H1 (cell line): ENCODE measurements at regions not wholly inside any gene's neighbourhood (a gene's known extent, or its start where the extent isn't known, plus 50 kb on each side); places are given as distances from the start of the nearest gene placed in this dataset.

Experiments
- CTCF ChIA-PET: fragments of 300-600 bp; sonication (Branson Sonifier 250); formaldehyde crosslinking; loops from one replicate; lab custom pipeline; 2021; ENCODE audit not compliant: partially characterized antibody; lab: Charles Lee
- POLR2A ChIA-PET: fragments of 300-600 bp; sonication (Branson Sonifier 250); formaldehyde crosslinking; loops from one replicate; lab custom pipeline; 2021; ENCODE audit warnings: inconsistent platforms; ENCODE audit not compliant: partially characterized antibody; lab: Charles Lee
- DNase-seq, 2 experiments: peaks; one replicate each; pipeline versions ENCODE4 v3.0.0 to v3.0.0-alpha.2; 2010 to 2022; ENCODE audit warnings: low spot score in 2 of 2, low read depth in 1 of 2, mixed read lengths in 1 of 2
- FAIRE-seq: peaks from 2 replicates; lab custom pipeline; 2011; peaks lifted over from hg19 to GRCh38; lab: Jason Lieb, UNC
- H2AFZ ChIP-seq: 2 replicates; pipeline ENCODE4 v1.8.1; 2012; ENCODE audit warnings: low read length, inconsistent platforms
- H2AK5ac ChIP-seq: 2 replicates; pipeline ENCODE4 v1.6.1; 2013; ENCODE audit warnings: low read depth, low read length
- H2BK120ac ChIP-seq: replicated peaks from 2 replicates; pipeline ENCODE3; 2013; ENCODE audit warnings: low read depth, low read length, inconsistent platforms
- H2BK12ac ChIP-seq: 2 replicates; pipeline ENCODE4 v1.6.1; 2013; ENCODE audit warnings: low read depth, low read length
- H2BK15ac ChIP-seq: 2 replicates; pipeline ENCODE4 v1.6.1; 2013; ENCODE audit warnings: low read length
- H2BK20ac ChIP-seq: 2 replicates; pipeline ENCODE4 v1.6.1; 2013; ENCODE audit warnings: low read length
- H2BK5ac ChIP-seq: 2 replicates; pipeline ENCODE4 v1.6.1; 2013; ENCODE audit warnings: low read depth, low read length
- H3K14ac ChIP-seq: 2 replicates; pipeline ENCODE4 v1.6.1; 2013; ENCODE audit warnings: inconsistent platforms; ENCODE audit not compliant: insufficient read length
- H3K18ac ChIP-seq: 2 replicates; pipeline ENCODE4 v1.6.1; 2013; ENCODE audit warnings: low read length; ENCODE audit errors: extremely low read depth
- H3K23ac ChIP-seq: 2 replicates; pipeline ENCODE4 v1.6.1; 2013; ENCODE audit warnings: inconsistent platforms; ENCODE audit not compliant: insufficient read length
- H3K23me2 ChIP-seq: 2 replicates; pipeline ENCODE4 v1.6.1; 2013; ENCODE audit warnings: low read depth, low read length
- H3K27ac ChIP-seq: 2 replicates; pipeline ENCODE4 v1.6.1; 2011; ENCODE audit warnings: low read depth, low read length, inconsistent platforms
- H3K27me3 ChIP-seq, 4 experiments: replicated peaks in 1 of 4; 1 replicate in 1 of 4; 2 replicates in 3 of 4; pipeline versions ENCODE4 v1.6.1 to v1.8.1; 2011 to 2013; ENCODE audit warnings: low read length in 3 of 4, mild to moderate bottlenecking in 3 of 4, inconsistent platforms in 2 of 4, mixed read lengths in 2 of 4, moderate library complexity in 1 of 4; ENCODE audit not compliant: control insufficient read depth in 3 of 4, insufficient read depth in 3 of 4; ENCODE audit errors: extremely low read depth in 1 of 4
- H3K36me3 ChIP-seq, 4 experiments: 2 replicates each; pipeline versions ENCODE4 v1.6.1 to v1.8.1; 2011 to 2013; ENCODE audit warnings: mild to moderate bottlenecking in 4 of 4, low read length in 3 of 4, moderate library complexity in 2 of 4, control low read depth in 1 of 4, inconsistent platforms in 1 of 4; ENCODE audit not compliant: insufficient read depth in 4 of 4, control insufficient read depth in 2 of 4
- H3K4ac ChIP-seq: replicated peaks from 2 replicates; pipeline ENCODE3; 2013; ENCODE audit warnings: low read length, low read depth, mixed read lengths, inconsistent platforms; ENCODE audit not compliant: insufficient read length
- H3K4me1 ChIP-seq, 4 experiments: replicated peaks in 1 of 4; 1 replicate in 1 of 4; 2 replicates in 3 of 4; pipeline versions ENCODE4 v1.6.1 to v1.8.1; 2011 to 2013; ENCODE audit warnings: low read length in 3 of 4, inconsistent platforms in 2 of 4, mixed read lengths in 1 of 4; ENCODE audit not compliant: insufficient read depth in 4 of 4, control insufficient read depth in 3 of 4
- H3K4me2 ChIP-seq, 2 experiments: 2 replicates each; pipeline versions ENCODE4 v1.6.1 to v1.8.1; 2011 to 2013; ENCODE audit warnings: low read depth in 2 of 2, low read length in 2 of 2, control low read depth in 1 of 2, inconsistent platforms in 1 of 2, mild to moderate bottlenecking in 1 of 2; ENCODE audit not compliant: insufficient read depth in 1 of 2
- H3K4me3 ChIP-seq, 4 experiments: fragments of 200-600, 300-600 bp in 1 of 4; sonication (generic), shearing (Covaris generic), sonication (Bioruptor Twin) in 1 of 4; 2 replicates each; pipeline versions ENCODE4 v1.5.1 to v1.8.1; 2011 to 2016; ENCODE audit warnings: low read length in 4 of 4, low read depth in 3 of 4, control low read depth in 2 of 4, inconsistent platforms in 2 of 4, mild to moderate bottlenecking in 2 of 4, mixed read lengths in 1 of 4, moderate library complexity in 1 of 4; ENCODE audit not compliant: insufficient read depth in 2 of 4; ENCODE audit errors: extremely low read depth in 1 of 4
- H3K56ac ChIP-seq: replicated peaks from 2 replicates; pipeline ENCODE3; 2013; ENCODE audit warnings: low read depth, mild to moderate bottlenecking, mixed read lengths, low read length, inconsistent platforms; ENCODE audit not compliant: insufficient read length
- H3K79me1 ChIP-seq: 2 replicates; pipeline ENCODE4 v1.6.1; 2013; ENCODE audit warnings: low read depth, low read length, control low read depth
- H3K79me2 ChIP-seq, 2 experiments: 2 replicates each; pipeline versions ENCODE4 v1.6.1 to v1.8.1; 2012 to 2013; ENCODE audit warnings: low read length in 2 of 2, mild to moderate bottlenecking in 2 of 2, inconsistent platforms in 1 of 2; ENCODE audit not compliant: insufficient read depth in 2 of 2, control insufficient read depth in 1 of 2
- H3K9ac ChIP-seq, 4 experiments: replicated peaks in 1 of 4; 1 replicate in 1 of 4; 2 replicates in 3 of 4; pipeline versions ENCODE4 v1.6.1 to v1.8.1; 2011 to 2013; ENCODE audit warnings: low read depth in 3 of 4, low read length in 3 of 4, control low read depth in 2 of 4, mild to moderate bottlenecking in 2 of 4, moderate library complexity in 2 of 4, inconsistent platforms in 1 of 4; ENCODE audit errors: extremely low read depth in 1 of 4
- H3K9me3 ChIP-seq, 2 experiments: 2 replicates each; pipeline versions ENCODE4 v1.6.1 to v1.8.1; 2012 to 2013; ENCODE audit warnings: mild to moderate bottlenecking in 2 of 2, moderate library complexity in 2 of 2, control low read depth in 1 of 2, inconsistent platforms in 1 of 2, low read depth in 1 of 2, low read length in 1 of 2, mixed read lengths in 1 of 2; ENCODE audit not compliant: insufficient read depth in 2 of 2
- H4K20me1 ChIP-seq, 2 experiments: replicated peaks in 1 of 2; 2 replicates each; pipeline versions ENCODE3 to v1.8.1; 2011 to 2013; ENCODE audit warnings: inconsistent platforms in 2 of 2, low read length in 2 of 2, mild to moderate bottlenecking in 1 of 2; ENCODE audit not compliant: insufficient read depth in 2 of 2, control insufficient read depth in 1 of 2
- H4K5ac ChIP-seq: 2 replicates; pipeline ENCODE4 v1.6.1; 2013; ENCODE audit warnings: low read length, low read depth, mixed read lengths, inconsistent platforms; ENCODE audit not compliant: insufficient read length
- H4K8ac ChIP-seq: 2 replicates; pipeline ENCODE4 v1.8.0; 2013; ENCODE audit warnings: mild to moderate bottlenecking, moderate library complexity, low read length, inconsistent platforms; ENCODE audit not compliant: insufficient read depth; ENCODE audit errors: extremely low read depth
- H4K91ac ChIP-seq: replicated peaks from 2 replicates; pipeline ENCODE3; 2013; ENCODE audit warnings: low read length, mixed read lengths, inconsistent platforms; ENCODE audit not compliant: insufficient read length
- RFX5 ChIP-seq: IDR thresholded peaks from 2 replicates; pipeline ENCODE4 v1.6.1; 2011; ENCODE audit warnings: low read depth, low read length, improper control_type of control experiment, borderline replicate concordance
- SUZ12 ChIP-seq: fragments of 200-600 bp; sonication (generic); IDR thresholded peaks from 2 replicates; pipeline ENCODE4 v1.6.1; 2012; ENCODE audit warnings: mild to moderate bottlenecking, inconsistent platforms, low read length, moderate library complexity, mixed read lengths
- WGBS, 2 experiments: shearing (Covaris generic) in 1 of 2; methylation state at CpG; one replicate each; pipeline versions ENCODE4 v1.1.6 to v1.1.7; 2013 to 2015; ENCODE audit warnings: low lambda C conversion rate in 2 of 2, mixed read lengths in 2 of 2, inconsistent platforms in 1 of 2, low coverage in 1 of 2, missing lambda C conversion rate in 1 of 2; ENCODE audit not compliant: insufficient replicate concordance in 2 of 2, insufficient coverage in 1 of 2, insufficient read length in 1 of 2; ENCODE audit errors: extremely low coverage in 1 of 2, missing lambda C conversion rate in 1 of 2; 5-methylcytosine and 5-hydroxymethylcytosine counted together

DNA sequence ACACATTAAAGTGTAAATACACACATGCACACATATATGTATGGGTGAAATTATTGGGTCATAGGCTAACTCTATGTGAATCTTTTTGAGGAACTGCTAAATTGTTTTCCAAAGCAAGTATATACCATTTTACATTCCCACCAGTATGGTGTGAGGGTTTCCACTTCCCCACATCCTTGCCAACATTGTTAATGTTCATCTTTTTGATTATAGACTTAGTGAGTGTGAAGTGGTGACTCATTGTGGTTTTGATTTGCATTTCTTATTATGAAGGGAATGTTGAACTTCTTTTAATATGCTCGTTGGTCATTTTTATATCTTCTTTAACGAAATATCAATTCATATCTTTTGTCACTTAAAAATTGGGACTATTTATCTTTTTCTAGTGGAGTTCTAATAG is 181.8 kb upstream of the GCFC2 start:
- DNase-seq (no peak), FAIRE-seq (no peak)
- Histone ChIP-seq H2BK5ac (no peak overlapping the region), H3K79me2 (no peaks in the 10 kb centered on the region), H3K4me1 (no peaks in the 10 kb centered on the region), H3K14ac (no peak overlapping the region), H2BK20ac (no peak overlapping the region), H3K4me2 (no peak overlapping the region), H2BK15ac (no peak overlapping the region), H3K56ac (no peak overlapping the region), H4K20me1 (no peaks in the 10 kb centered on the region), H2BK12ac (no peak overlapping the region), H3K4ac (no peak overlapping the region), H3K23me2 (no peaks in the 10 kb centered on the region), H3K4me3 (no peak overlapping the region), H3K27me3 (no peaks in the 10 kb centered on the region), H3K79me1 (no peaks in the 10 kb centered on the region), H4K5ac (no peak overlapping the region), H2AK5ac (no peak overlapping the region), H2BK120ac (no peak overlapping the region), H3K23ac (no peak overlapping the region), H4K91ac (no peak overlapping the region), H3K18ac (no peak overlapping the region), H3K36me3 (no peaks in the 10 kb centered on the region), H3K9ac (no peak overlapping the region), H3K9me3 (no peaks in the 10 kb centered on the region), H4K8ac (no peak overlapping the region), H2AFZ (no peak overlapping the region), H3K27ac (no peak overlapping the region)
- POLR2A ChIA-PET: no interaction called here
- CTCF ChIA-PET: no interaction called here
- WGBS, 2 experiments: 77% methylated on average over 2 of the region's 2 CpGs; no CpG with 5 or more reads in 1 of the 2 experiments
- TF ChIP-seq RFX5 (no peak), SUZ12 (no peak)
